BLaER1 treated with 17β-estradiol and CSF1 and Interleukin-3, amounts not matched to agents 10 nM and 100 nM (cell line): ENCODE measurements at regions not wholly inside any gene's neighbourhood (a gene's known extent, or its start where the extent isn't known, plus 50 kb on each side); places are given as distances from the start of the nearest gene placed in this dataset.

Experiments
- H3K27ac ChIP-seq, 11 experiments: shearing (Covaris generic); formaldehyde crosslinking; 2 replicates each; pipeline ENCODE4 v1.8.1; 2022
- H3K27me3 ChIP-seq, 11 experiments: shearing (Covaris generic); formaldehyde crosslinking; 2 replicates each; pipeline ENCODE4 v1.8.1; 2022
- H3K36me3 ChIP-seq, 11 experiments: shearing (Covaris generic); formaldehyde crosslinking; 2 replicates each; pipeline ENCODE4 v1.8.1; 2022
- H3K4me1 ChIP-seq, 10 experiments: shearing (Covaris generic); formaldehyde crosslinking; 2 replicates each; pipeline ENCODE4 v1.8.1; 2022
- H3K4me2 ChIP-seq, 11 experiments: shearing (Covaris generic); formaldehyde crosslinking; 2 replicates each; pipeline ENCODE4 v1.8.1; 2022
- H3K4me3 ChIP-seq, 10 experiments: shearing (Covaris generic); formaldehyde crosslinking; 2 replicates each; pipeline ENCODE4 v1.8.1; 2022
- H3K9ac ChIP-seq, 11 experiments: shearing (Covaris generic); formaldehyde crosslinking; 2 replicates each; pipeline ENCODE4 v1.8.1; 2022
- H3K9me3 ChIP-seq, 11 experiments: shearing (Covaris generic); formaldehyde crosslinking; replicated peaks in 1 of 11; 2 replicates each; pipeline ENCODE4 v1.8.1; 2022
- H4K20me1 ChIP-seq, 11 experiments: shearing (Covaris generic); formaldehyde crosslinking; 2 replicates each; pipeline ENCODE4 v1.8.1; 2022
- Cebpa-rat ChIP-seq, 11 experiments: shearing (Covaris generic); IDR thresholded peaks; 2 replicates each; pipeline ENCODE4 v1.8.1; 2022

GRCh38 chr13:36750046-36750445, 69.0 kb upstream of the RFXAP start:
- no peak overlapping the region for H3K27ac ChIP-seq
- no peak overlapping the region for H3K4me3 ChIP-seq
- H3K4me2 ChIP-seq: no peak overlapping the region
- no peaks in the 10 kb centered on the region for H3K36me3 ChIP-seq
- 0 out of 22 replicates have a peak, but pooled peaks cover 0 to 3% (median 0%) of the 10 kb centered on the region in 11 experiments for H3K9me3 ChIP-seq
- no peaks in the 10 kb centered on the region for H3K27me3 ChIP-seq
- TF ChIP-seq Cebpa-rat (IDR thresholded peaks at IDR 0.05): no peak
- H3K9ac ChIP-seq: no peak overlapping the region
- H3K4me1 ChIP-seq: no peaks in the 10 kb centered on the region
- H4K20me1 ChIP-seq: no peaks in the 10 kb centered on the region

- no peaks in the 10 kb centered on the region for H4K20me1 ChIP-seq
- no peak for TF ChIP-seq Cebpa-rat (IDR thresholded peaks at IDR 0.05)
- 0 out of 22 replicates have a peak, but pooled peaks cover 0 to 3% (median 0%) of the 10 kb centered on the region in 11 experiments for H3K9me3 ChIP-seq
- H3K4me2 ChIP-seq: no peak overlapping the region
- no peak overlapping the region for H3K27ac ChIP-seq
- H3K36me3 ChIP-seq: no peaks in the 10 kb centered on the region
- no peak overlapping the region for H3K4me3 ChIP-seq
- no peak overlapping the region for H3K9ac ChIP-seq
- H3K4me1 ChIP-seq: no peaks in the 10 kb centered on the region
- H3K27me3 ChIP-seq: no peaks in the 10 kb centered on the region
These were observed 68.6 kb upstream of the RFXAP start for GRCh38 chr13:36750461-36750860.

- no peak overlapping the region for H3K4me3 ChIP-seq
- no peak overlapping the region for H3K9ac ChIP-seq
- no peaks in the 10 kb centered on the region for H3K27me3 ChIP-seq
- no peak for TF ChIP-seq Cebpa-rat (IDR thresholded peaks at IDR 0.05)
- H3K4me2 ChIP-seq: no peak overlapping the region
- H3K9me3 ChIP-seq: 0 out of 22 replicates have a peak, but pooled peaks cover 0 to 3% (median 0%) of the 10 kb centered on the region in 11 experiments
- H3K36me3 ChIP-seq: no peaks in the 10 kb centered on the region
- no peak overlapping the region for H3K27ac ChIP-seq
- no peaks in the 10 kb centered on the region for H3K4me1 ChIP-seq
- no peaks in the 10 kb centered on the region for H4K20me1 ChIP-seq
These were observed 68.1 kb upstream of the RFXAP start for GRCh38 chr13:36750946-36751345.

GRCh38 chr13:36752673-36753072, 66.3 kb upstream of the RFXAP start:
- H4K20me1 ChIP-seq: no peaks in the 10 kb centered on the region
- H3K27me3 ChIP-seq: no peaks in the 10 kb centered on the region
- H3K9me3 ChIP-seq: 0 out of 22 replicates have a peak, but pooled peaks cover 0 to 3% (median 0%) of the 10 kb centered on the region in 11 experiments
- no peak overlapping the region for H3K27ac ChIP-seq
- H3K36me3 ChIP-seq: no peaks in the 10 kb centered on the region
- no peaks in the 10 kb centered on the region for H3K4me1 ChIP-seq
- H3K9ac ChIP-seq: no peak overlapping the region
- no peak overlapping the region for H3K4me3 ChIP-seq
- H3K4me2 ChIP-seq: no peak overlapping the region
- no peak for TF ChIP-seq Cebpa-rat (IDR thresholded peaks at IDR 0.05)

- Histone ChIP-seq H3K9me3 (0 out of 22 replicates have a peak, but pooled peaks cover 0 to 3% (median 0%) of the 10 kb centered on the region in 11 experiments), H3K36me3 (no peaks in the 10 kb centered on the region), H3K4me2 (no peak overlapping the region), H3K27me3 (no peaks in the 10 kb centered on the region), H3K9ac (no peak overlapping the region), H4K20me1 (no peaks in the 10 kb centered on the region), H3K4me3 (no peak overlapping the region), H3K27ac (no peak overlapping the region), H3K4me1 (no peaks in the 10 kb centered on the region)
- TF ChIP-seq Cebpa-rat (IDR thresholded peaks at IDR 0.05): no peak
These were observed 65.8 kb upstream of the RFXAP start for GRCh38 chr13:36753176-36753575.

GRCh38 chr13:36758345-36758744, 60.7 kb upstream of the RFXAP start:
- H3K9me3 ChIP-seq: peaks cover 0 to 7% (median 0%) of the 10 kb centered on the region in 11 experiments; a peak in 1 of 22 replicates
- no peaks in the 10 kb centered on the region for H3K27me3 ChIP-seq
- H3K4me3 ChIP-seq: no peak overlapping the region
- H4K20me1 ChIP-seq: no peaks in the 10 kb centered on the region
- no peak for TF ChIP-seq Cebpa-rat (IDR thresholded peaks at IDR 0.05)
- no peaks in the 10 kb centered on the region for H3K4me1 ChIP-seq
- H3K36me3 ChIP-seq: no peaks in the 10 kb centered on the region
- H3K4me2 ChIP-seq: no peak overlapping the region
- no peak overlapping the region for H3K9ac ChIP-seq
- no peak overlapping the region for H3K27ac ChIP-seq

- TF ChIP-seq Cebpa-rat (IDR thresholded peaks at IDR 0.05): no peak
- H4K20me1 ChIP-seq: no peaks in the 10 kb centered on the region
- H3K9me3 ChIP-seq: peaks cover 0 to 12% (median 5%) of the 10 kb centered on the region in 11 experiments; a peak in 9 of 22 replicates
- H3K4me3 ChIP-seq: no peak overlapping the region
- no peak overlapping the region for H3K4me2 ChIP-seq
- H3K27me3 ChIP-seq: no peaks in the 10 kb centered on the region
- no peak overlapping the region for H3K9ac ChIP-seq
- no peak overlapping the region for H3K27ac ChIP-seq
- H3K36me3 ChIP-seq: no peaks in the 10 kb centered on the region
- H3K4me1 ChIP-seq: no peaks in the 10 kb centered on the region
These were observed 55.8 kb upstream of the RFXAP start for GRCh38 chr13:36763126-36763722.

GRCh38 chr13:36764536-36764935, 54.5 kb upstream of the RFXAP start:
- H3K27me3 ChIP-seq: no peaks in the 10 kb centered on the region
- no peak overlapping the region for H3K4me2 ChIP-seq
- no peak overlapping the region for H3K27ac ChIP-seq
- peaks cover 0 to 12% (median 5%) of the 10 kb centered on the region in 11 experiments; a peak in 9 of 22 replicates for H3K9me3 ChIP-seq
- no peak overlapping the region for H3K4me3 ChIP-seq
- no peaks in the 10 kb centered on the region for H4K20me1 ChIP-seq
- TF ChIP-seq Cebpa-rat (IDR thresholded peaks at IDR 0.05): no peak
- H3K36me3 ChIP-seq: no peaks in the 10 kb centered on the region
- H3K4me1 ChIP-seq: peaks cover 0 to 9% (median 4%) of the 10 kb centered on the region in 10 experiments; a peak in 7 of 20 replicates
- H3K9ac ChIP-seq: no peak overlapping the region

GRCh38 chr13:36764957-36765356, 54.1 kb upstream of the RFXAP start:
- no peak for TF ChIP-seq Cebpa-rat (IDR thresholded peaks at IDR 0.05)
- Histone ChIP-seq H3K9me3 (peaks cover 0 to 12% (median 5%) of the 10 kb centered on the region in 11 experiments; a peak in 9 of 22 replicates), H4K20me1 (no peaks in the 10 kb centered on the region), H3K4me2 (no peak overlapping the region), H3K9ac (no peak overlapping the region), H3K27ac (no peak overlapping the region), H3K36me3 (no peaks in the 10 kb centered on the region), H3K27me3 (no peaks in the 10 kb centered on the region), H3K4me3 (no peak overlapping the region), H3K4me1 (peaks cover 0 to 11% (median 4%) of the 10 kb centered on the region in 10 experiments; a peak in 7 of 20 replicates)

GRCh38 chr13:36766295-36766694, 52.7 kb upstream of the RFXAP start:
- no peak for TF ChIP-seq Cebpa-rat (IDR thresholded peaks at IDR 0.05)
- Histone ChIP-seq H3K9me3 (peaks cover 0 to 12% (median 5%) of the 10 kb centered on the region in 11 experiments; a peak in 9 of 22 replicates), H3K27me3 (no peaks in the 10 kb centered on the region), H3K4me2 (no peak overlapping the region), H3K9ac (no peak overlapping the region), H3K4me3 (no peak overlapping the region), H3K27ac (no peak overlapping the region), H3K36me3 (no peaks in the 10 kb centered on the region), H3K4me1 (peaks cover 0 to 11% (median 4%) of the 10 kb centered on the region in 10 experiments; a peak in 7 of 20 replicates), H4K20me1 (no peaks in the 10 kb centered on the region)
